ENCODE measurements at regions not wholly inside any gene's neighbourhood (a gene's known extent, or its start where the extent isn't known, plus 50 kb on each side); places are given as distances from the start of the nearest gene placed in this dataset.
A peak's percentile ranks its signal among the peaks of the same experiment; 100 is the strongest.
"Not testable (repeated sequence)": the region's sequence is repeated elsewhere in the genome, so short reads cannot be mapped to it uniquely, and the experiment has no call there.

DNA sequence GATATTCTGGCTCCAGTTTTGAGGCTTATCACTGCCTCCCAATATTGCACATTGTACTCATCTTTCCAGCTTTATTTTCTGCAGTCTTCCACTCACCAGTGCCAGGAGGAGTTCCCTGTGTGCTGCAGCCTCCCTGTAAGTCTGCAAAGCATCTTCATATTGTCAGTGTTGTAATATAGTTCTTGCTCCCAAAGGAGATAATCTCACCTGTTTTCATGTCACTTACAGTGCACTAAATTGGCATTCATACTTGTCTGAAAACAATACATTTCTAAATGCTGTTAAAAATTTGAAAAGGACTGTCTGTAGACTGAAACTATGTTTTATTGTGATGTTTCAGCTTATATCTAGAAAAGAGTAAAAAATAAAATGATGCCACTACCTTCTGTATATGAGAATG is 146.8 kb upstream of the TMTC1 start:
- DNase-seq: no peak

DNA sequence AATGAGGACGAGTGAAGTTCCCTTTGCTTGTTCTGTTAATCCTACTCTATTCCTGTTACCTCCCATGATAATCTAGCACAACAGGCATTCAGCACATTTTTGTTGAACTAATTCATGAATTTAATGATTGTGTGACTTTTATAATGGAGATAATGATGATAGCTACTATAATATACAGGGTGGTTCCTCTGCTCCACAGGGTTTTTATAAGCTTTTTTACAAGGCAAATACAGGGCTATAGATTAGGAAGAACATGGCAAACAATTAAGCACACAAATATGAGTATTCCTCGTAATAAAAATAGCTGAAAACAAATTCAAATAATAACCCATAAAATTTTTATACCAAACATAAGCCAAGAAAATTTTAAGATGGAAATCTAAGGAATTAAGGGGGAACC is 145.6 kb upstream of the TMTC1 start:
- no peak for DNase-seq

DNA sequence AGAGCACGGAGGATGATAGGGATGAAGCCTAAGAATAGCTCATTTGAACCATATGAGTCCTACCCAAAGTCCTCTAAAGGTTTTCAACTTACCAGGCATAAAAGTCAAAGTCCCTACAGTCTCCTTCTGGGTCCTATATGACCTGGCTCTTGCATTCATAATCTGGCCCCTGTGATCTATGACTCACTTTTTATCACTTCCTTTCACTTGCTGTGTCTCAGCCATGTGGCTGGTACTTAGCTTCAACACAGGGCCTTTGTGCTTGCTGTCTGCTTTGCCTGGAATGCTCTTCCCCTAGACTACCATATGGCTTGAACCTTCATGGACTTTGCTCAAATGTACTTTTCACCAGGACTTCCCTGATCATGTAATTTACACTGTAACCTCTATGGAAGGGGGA is 137.6 kb upstream of the TMTC1 start:
- DNase-seq: no peak

DNA sequence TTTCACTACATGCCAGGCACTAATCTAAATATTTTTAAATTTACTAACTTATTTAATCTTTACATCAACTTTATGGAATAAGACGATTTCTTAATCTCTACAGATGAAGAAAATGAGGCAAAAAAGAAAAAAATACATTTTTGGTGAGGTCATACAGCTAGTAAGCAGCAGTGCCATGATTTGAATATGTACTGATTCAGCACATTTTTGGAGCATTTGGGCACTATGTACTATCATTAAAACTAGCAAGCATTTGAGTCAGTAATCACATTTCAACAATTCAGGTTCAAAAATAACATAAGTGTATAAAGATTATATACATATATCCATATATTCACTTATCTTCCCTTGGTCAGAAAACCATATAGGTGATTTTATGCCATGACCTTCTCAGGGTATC is 124.4 kb upstream of the TMTC1 start:
- no peak for DNase-seq

DNA sequence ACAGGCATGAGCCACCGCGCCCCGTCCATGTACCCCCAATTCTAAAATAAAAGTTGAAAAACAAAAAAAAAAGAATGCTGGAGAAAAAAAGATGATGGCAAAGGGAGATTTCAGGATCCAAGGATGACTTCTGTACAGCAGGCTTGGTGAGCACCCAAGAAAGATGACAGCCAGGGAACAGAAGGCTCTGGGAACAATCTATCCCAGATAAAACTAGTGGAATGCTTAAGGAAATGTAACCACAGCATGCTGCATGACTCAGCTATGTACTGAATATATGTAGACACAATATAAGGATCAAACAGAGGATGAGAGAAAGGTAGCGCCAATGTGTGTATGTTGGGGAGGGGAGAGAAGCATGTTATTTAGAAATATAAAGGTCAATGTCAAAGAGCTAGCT is 123.7 kb upstream of the TMTC1 start:
- DNase-seq: no peak

DNA sequence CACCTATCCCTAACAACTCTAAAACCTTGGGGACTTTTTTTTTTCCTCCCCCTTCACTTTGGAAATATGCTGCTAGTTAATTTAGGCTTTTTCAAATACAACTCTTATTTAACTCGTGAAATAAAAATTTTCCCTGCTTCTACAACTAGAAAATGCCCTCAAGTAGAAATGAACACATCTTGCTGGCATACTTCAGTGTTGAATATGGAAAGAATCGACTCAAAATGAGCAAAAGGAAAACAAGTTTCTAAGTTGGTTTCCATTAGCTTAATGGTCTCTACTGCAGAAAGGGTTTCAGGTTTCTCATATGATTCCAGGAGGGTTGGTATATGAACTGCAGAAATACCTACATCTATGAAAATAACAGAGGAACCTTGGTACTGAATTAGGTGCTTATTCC is 118.3 kb upstream of the TMTC1 start:
- DNase-seq: no peak

DNA sequence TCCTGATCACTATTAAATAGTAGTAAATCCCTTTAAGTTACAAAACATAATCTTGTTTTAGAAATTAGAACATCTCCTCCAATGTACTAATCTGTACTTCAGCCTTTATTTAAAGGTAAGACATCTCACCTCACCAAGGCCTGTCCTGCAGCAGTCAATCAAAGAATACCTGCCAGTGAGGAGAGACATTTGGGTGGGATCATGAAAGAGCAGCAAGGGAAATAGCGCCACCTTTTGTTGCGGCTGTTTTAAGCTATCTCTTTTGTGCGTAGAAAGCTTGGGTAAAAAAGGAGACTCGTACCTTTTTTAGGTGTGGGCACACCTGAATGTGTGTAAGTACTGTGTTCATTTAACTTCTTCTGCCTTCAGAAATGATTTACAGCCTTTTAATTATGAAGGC is 117.8 kb upstream of the TMTC1 start:
- DNase-seq: no peak

DNA sequence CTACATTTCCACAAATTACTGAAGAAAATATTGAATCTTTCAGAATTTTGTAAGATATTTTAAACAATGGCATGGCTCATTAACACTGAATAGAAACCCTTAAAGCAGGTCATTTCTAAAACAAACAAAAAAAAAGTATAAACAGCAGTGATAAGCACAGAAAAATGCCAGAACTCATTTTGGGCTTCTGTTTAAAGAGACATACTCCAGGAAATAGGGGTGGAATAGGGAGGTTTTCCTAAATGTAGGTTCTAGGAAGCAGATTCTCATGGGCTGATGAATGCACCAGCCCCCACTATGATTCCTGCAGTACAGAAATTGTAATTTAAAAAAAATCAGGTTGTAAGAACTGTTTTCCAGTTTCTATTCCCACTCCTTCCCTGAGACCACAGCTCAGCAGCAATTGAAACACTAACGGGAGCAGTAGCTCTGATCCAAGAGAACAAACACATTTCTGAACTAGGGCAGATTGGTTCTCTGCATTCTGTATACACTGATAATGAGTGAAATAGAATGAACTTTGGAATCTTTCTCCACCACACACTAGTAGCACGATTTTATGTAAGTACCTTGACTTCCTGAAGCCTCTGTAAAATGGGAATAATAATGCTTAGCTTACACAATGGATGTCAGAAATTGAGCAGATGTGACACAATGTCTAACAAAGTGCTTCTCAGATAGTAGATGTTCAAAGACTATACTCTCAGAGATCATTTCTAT is 115.6 kb upstream of the TMTC1 start:
- DNase-seq: no peak

DNA sequence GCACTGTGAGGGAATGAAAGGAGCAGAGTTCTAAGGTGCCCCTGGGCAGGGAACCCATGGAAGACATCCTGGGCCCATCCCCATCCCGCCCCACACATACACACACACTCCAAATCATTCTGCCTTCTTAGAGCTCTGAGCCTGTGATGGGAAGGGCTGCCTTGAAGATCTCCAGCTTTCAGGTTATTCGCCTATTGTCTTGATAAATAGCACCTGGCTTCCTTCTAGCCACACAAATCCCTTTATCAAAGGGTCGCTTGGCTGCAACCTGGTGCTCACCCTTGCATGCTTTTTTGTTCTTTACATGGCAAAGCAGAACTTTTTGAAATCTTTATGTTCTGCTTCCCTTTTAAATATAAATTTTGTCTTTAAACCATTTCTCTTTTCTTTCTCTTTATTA is 112.2 kb upstream of the TMTC1 start:
- no peak for DNase-seq

DNA sequence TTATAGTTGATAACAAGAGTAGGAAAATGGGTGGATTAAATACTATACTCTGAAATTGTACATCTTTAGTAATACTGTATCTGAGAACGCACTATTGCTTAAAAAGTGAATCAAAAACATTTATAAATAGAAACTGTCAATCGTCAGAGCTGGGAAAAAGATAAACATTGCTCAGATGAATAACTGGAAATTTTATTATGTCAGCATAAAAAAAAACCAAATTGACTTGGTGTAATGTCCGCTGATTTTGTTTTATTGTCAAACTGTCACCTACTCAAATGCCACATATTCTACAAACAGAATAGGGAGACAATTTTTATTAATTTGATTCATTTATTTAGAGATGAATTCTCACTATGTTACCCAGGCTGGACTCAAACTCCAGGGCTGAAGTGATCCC is 109.3 kb upstream of the TMTC1 start:
- DNase-seq: no peak

DNA sequence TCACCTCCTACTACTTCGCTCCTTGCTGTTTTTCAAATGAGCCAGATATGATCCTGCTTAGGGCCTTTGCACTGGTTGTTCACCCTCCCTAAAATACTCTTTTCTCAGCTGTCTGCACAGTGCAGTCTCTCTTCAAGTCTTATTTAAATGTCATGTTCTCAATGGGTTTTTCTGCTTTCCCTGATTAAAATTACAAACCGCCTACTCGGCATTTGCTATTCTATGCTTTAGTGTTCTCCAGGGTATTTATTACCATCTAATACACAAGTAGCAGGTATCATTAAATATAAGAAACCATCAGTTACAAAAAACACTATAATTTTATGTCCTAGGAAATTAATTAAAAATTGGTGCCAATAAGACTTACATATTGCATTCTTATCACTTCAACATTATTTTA is 108.0 kb upstream of the TMTC1 start:
- DNase-seq: no peak

DNA sequence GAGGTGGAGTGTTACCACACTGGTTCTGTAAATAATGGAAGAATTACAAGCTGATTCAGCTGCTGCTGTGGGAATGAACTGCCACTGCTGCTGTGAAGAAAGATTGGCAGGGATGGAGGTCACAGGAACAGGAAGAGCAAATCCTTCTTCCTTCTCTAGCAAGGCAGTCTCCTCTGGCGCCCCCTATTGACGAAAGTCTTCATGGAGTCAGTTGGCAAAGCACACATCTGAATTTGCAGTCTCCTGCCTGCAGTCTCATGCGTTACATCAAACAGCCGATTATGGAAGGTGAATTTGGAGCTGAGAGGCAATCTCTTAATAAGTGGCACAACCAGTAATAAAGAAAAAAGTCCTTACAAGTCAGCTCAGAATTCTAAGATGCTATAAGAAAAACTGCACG is 106.0 kb upstream of the TMTC1 start:
- peak; percentile 15 to 83 for DNase-seq

DNA sequence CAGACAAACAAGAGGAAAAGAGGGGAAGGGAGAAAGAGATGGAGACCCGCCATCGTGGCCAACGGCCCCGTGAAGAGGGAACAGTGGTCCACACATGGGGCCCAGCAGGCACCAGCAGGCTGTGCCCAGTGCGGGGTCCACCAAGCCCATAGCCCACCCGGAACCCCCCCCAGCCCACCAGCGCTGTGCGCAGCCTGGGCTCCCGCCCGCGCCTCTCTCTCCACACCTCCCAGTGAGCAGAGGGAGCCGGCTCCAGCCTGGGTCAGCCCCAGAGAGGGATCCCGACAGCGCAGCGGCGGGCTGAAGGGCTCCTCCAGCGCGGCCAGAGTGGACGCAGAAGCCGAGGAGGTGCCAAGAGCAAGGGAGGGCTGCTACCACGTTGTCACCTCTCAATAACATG is 105.0 kb upstream of the TMTC1 start:
- DNase-seq: no peak

DNA sequence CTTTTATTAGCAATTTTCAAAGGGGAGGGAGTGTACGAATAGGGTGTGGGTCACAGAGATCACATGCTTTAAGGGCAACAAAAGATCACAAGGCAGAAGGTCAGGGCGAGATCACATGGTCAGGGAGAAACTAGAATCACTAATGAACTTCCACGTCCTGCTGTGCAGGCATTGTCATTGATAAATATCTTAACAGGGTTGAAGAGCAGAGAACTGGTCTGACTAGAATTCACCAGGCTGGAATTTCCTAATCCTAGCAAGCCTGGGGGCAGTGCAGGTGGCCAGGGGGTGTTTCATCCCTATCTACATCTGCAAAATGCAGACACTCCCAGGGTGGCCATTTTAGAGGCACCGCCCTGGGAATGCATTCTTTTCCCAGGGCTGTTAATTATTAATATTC is 101.2 kb upstream of the TMTC1 start:
- DNase-seq: not testable (repeated sequence)

DNA sequence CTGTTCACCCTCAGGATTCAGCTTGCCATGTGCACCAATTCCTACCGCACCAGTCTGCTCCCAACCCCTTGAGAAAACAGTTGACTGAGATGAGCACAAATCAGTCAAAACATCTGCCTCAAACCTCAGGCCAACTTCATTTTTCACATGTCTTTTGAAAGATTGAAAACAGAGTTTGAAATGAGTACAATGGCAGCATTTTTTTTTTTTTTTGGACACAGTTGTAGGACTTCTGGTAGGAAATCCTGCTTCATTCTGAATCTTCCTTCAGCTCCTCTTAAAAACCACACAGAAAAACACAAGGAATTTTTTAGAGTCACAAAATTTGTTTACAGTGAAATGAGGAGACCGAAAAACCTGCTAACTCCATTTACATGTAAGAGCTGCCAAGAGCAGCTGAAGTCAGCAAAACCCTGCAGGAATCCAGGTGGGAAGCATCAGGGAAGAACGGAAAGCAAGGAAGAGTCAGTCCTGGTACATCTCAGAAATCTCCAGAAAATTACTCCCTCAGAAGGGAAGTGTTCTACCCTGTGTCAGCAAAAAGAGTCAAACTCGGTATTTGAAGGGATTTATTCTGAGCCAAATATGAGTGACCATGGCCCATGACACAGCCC is 100.3 kb upstream of the TMTC1 start:
- DNase-seq: no peak

DNA sequence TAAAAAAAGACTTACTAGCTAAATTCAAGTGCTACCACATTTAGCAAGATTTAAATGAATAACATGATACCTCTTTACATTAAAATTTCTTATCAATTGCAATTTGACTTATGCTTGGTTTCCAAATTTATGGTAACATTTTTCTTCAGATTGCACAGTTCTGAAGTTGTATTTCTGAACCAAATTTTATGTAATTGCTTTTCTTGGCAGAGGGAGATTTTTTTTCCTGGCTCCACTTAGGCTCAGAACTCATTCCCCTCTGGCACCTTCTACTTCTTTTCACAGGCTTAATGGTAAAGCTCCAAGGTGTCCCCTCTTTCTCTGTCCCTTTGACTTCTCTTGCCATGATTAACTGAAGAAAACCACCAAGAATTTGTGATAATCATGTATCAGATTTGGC is 99.8 kb upstream of the TMTC1 start:
- no peak for DNase-seq

DNA sequence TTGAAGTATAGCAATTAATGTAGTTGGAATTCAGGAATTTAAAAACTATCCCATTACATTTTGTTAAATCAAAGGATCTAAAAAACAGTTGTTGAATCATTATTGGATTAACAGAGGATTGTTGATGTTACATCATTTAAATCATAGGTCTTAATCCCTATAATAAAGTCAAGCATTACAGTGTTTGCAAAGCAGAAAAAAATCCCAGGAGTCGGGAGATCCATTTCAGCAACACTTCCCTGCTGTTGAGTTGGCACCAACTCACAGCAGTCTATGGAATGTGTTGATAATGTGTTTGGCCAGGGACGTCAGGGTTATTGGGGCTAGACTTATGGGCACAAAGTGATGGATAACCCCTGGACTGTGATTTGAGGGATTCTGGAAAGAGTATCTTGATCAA is 99.1 kb upstream of the TMTC1 start:
- no peak for DNase-seq

DNA sequence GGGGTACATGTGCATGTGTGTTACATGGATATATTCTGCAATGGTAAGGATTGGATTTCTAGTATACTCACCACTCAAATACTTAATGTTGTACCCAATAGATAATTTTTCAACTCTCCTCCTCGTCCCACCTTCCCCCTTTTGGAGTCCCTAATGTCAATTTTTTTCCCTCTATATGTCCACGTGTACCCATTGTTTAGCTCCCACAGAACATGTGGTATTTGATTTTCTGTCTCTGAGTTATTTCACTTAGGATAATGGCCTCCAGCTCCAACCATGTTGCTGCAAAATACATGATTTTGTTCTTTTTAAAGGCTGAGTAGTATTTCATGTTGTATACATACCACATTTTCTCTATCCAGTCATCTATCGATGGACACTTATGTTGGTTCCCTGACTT is 97.2 kb upstream of the TMTC1 start:
- DNase-seq: no peak

DNA sequence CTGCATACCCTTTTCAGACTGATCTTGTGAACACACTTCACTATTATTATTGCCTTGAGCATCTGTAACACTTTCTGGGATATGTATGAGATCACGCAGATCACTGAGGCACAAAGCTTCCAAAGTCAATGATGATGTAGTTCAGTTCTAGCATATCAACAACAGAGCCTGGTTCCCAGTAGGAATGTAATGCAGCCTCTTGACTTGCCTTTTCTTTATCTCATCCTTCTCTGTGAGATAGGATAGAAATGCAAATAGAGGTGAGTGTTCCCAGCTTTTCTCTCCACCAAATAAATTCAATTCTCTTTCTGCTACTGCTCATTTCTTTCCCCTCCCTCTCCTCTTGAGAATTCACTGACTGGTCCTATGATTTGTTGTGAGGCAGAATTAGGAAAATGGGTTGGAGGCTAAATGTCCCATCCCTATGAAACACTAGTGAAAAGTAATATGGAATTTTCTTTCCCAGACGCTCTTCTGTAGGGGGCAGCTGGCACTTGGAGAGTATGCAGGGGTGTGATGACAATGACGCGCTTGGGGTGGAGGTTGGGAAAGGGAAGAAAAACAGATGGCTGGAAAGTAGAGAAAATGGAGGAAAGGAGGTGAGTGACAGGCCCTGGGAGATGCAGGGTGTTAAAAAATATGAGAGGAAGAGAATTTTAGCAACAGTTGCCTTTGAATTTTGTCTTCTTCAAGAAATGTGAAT is 96.0 kb upstream of the TMTC1 start:
- DNase-seq: no peak

DNA sequence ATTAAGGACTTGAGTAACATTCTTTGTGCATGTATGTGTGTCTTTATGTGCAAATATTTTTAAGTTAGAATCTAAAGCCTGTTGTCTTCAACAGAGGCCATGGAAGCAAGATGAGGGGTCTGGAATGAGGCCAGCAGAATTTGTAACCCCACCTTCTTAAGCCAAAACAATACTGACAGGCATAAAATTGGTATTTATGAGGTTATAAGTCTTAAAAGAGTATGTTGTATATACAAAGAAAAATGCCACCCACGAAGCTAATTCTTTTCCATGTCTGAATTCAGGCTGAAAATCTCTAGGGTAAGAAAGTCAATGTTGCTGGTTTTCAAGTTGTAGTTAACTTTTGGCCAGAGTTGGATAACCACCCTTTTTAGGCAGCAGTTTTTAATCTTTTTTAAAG is 86.2 kb upstream of the TMTC1 start:
- no peak for DNase-seq

DNA sequence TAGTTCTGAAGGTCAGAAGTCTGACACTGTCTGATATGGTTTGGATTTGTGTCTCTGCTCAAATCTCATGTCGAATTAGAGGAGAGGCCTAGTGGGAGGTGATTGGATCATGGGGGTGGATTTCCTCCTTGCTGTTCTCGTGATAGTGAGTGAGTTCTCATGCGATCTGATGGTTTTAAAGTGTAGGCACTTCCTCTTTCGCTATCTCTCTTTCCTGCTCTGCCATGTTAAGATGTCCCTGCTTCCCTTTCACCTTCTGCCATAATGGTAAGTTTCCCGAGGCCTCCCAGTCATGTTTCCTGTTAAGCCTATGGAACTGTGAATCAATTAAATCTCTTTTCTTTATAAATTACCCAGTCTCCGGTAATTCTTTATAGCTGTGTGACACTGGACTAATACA is 84.1 kb upstream of the TMTC1 start:
- no peak for DNase-seq

DNA sequence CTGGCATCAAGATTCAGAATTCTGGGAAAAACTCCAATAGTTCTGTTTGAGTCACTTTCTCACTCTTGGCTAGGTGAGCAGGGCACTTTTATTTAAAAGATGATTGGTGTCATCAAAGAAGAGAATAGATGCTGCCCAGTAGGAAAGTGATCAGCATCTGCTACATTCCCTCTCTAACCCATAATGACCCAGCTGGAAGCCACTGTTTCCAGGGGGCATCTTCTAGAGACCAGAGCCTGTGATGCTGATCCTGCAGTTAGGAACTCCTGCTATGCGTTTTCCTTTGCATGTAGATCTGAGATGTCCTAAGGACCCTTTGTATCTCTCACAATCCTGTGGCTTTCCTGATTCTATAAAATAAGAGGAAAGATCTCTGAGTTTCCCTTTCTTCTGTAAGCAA is 79.9 kb upstream of the TMTC1 start:
- DNase-seq: no peak

DNA sequence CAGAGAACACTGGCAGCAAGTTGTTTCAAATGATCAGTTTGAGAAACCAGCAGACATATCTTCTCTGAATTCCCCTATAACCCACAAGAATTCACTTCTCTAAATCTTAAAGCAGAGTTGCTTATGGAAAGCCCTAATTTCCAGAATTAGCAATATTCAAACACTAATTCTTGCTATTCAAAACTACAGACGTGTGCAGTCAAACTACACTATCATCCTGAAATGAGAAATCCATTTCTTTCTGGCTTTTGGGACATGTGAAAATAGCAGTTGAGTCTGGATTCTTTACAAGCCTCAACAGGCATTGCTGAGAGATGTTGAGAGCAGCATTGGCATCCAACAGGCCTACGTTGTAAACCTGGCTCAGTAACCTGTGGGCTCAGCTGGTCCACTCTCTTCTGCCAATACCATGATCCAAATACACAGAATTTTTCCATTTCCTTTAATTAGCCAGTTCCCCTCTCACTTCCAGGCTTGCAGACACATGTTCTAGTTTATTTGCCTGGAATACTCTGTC is 74.6 kb upstream of the TMTC1 start:
- no peak for DNase-seq

DNA sequence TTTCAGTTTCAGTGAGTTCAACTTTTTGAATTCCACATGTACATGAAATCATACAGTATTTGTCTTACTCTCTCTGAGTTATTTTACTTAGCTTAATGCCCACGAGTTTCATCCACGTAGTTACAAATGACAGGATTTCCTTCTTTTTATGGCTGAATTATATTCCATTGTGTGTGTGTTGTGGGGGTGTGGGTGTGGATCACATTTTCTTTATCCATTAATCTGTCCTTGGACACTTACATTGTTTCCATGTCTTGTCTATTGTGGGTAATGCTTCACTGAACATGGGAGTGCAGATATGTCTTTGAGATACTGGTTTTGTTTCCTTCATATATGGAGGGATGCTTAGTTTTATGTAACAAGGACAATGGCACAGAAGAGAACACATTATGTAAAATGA is 63.5 kb upstream of the TMTC1 start:
- no peak for DNase-seq

Measured in inflammatory macrophage treated with lipopolysaccharide for 1 hour (primary cell).